Gastrocnemius medialis (tissue), 4 donors: ENCODE measurements at regions not wholly inside any gene's neighbourhood (a gene's known extent, or its start where the extent isn't known, plus 50 kb on each side); places are given as distances from the start of the nearest gene placed in this dataset.

ENCODE experiments used
- POLR2A ChIP-seq, 2 donors: fragments of 450-650 bp; IDR thresholded peaks; one replicate each; pipeline ENCODE4 v1.6.1; 2017; ENCODE audit warnings: antibody characterized with exemption in 2 of 2, mild to moderate bottlenecking in 2 of 2, moderate library complexity in 2 of 2
- TF ChIP-seq, protein P1 (sequence below), 5 experiments: fragments of 450-650 bp in 3 of 5; fragments of 200-600 bp in 2 of 5; sonication (generic) in 2 of 5; IDR thresholded peaks in 4 of 5; conservative IDR thresholded peaks in 1 of 5; 1 replicate in 4 of 5; 2 replicates in 1 of 5; pipeline ENCODE4 v1.5.1; 2016 to 2019; ENCODE audit warnings: antibody characterized with exemption in 5 of 5, mild to moderate bottlenecking in 3 of 5, moderate library complexity in 3 of 5

GRCh38 chr19:5240011-5240410 lies 100.6 kb downstream of the PTPRS start:
- TF ChIP-seq, protein P1, sequence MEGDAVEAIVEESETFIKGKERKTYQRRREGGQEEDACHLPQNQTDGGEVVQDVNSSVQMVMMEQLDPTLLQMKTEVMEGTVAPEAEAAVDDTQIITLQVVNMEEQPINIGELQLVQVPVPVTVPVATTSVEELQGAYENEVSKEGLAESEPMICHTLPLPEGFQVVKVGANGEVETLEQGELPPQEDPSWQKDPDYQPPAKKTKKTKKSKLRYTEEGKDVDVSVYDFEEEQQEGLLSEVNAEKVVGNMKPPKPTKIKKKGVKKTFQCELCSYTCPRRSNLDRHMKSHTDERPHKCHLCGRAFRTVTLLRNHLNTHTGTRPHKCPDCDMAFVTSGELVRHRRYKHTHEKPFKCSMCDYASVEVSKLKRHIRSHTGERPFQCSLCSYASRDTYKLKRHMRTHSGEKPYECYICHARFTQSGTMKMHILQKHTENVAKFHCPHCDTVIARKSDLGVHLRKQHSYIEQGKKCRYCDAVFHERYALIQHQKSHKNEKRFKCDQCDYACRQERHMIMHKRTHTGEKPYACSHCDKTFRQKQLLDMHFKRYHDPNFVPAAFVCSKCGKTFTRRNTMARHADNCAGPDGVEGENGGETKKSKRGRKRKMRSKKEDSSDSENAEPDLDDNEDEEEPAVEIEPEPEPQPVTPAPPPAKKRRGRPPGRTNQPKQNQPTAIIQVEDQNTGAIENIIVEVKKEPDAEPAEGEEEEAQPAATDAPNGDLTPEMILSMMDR (IDR thresholded peaks at IDR 0.05 in 4 of 5, conservative IDR thresholded peaks at IDR 0.05 in 1 of 5), result no peak
- TF ChIP-seq POLR2A (IDR thresholded peaks at IDR 0.05), result no peak
